ENCODE measurements at regions not wholly inside any gene's neighbourhood (a gene's known extent, or its start where the extent isn't known, plus 50 kb on each side); places are given as distances from the start of the nearest gene placed in this dataset.
"Not testable (repeated sequence)": the region's sequence is repeated elsewhere in the genome, so short reads cannot be mapped to it uniquely, and the experiment has no call there.

DNA sequence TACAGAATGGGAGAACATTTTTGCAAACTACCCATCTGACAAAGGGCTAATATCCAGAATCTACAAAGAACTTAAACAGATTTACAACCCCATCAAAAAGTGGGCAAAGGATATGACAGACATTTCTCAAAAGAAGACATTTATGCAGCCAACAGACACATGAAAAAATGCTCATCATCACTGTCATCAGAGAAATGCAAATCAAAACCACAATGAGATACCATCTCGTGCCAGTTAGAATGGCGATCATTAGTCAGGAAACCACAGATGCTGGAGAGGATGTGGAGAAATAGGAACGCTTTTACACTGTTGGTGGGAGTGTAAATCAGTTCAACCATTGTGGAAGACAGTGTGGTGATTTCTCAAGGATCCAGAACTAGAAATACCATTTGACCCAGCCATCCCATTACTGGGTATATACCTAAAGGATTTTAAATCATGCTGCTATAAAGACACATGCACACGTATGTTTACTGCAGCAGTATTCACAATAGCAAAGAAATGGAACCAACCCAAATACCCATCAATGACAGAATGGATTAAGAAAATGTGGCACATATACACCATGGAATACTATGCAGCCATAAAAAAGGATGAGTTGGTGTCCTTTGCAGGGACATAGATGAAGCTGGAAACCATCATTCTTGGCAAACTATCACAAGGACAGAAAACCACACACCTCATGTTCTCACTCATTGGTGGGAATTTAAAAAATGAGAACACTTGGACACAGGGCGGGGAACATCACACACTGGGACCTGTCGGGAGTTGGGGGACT lies 317.7 kb upstream of the THBS1 start:
- DNase-seq = not testable (repeated sequence)

GRCh38 chr15:39265261-39265660 lies 315.6 kb upstream of the THBS1 start:
- DNase-seq = no peak

DNA sequence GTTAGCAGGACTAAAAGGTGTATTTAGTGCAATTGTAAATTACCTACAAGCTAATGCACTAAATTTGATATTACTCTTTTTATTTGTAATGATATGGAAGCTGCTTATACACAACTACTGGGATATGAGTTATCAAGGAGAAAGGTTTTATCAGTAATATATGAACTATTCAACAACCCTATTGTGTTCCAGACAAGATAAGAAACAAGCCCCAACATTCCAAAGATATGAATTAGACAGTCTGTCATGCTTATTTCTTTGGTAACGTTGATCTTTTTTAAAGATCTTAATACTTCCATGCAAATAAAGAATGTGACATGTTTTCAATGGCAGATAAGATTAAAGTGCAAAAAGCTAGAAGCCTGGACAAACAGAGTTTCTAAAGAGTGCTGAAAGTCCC lies 314.0 kb upstream of the THBS1 start:
- no peak for DNase-seq

- no peak for DNase-seq
Measured at GRCh38 chr15:39267685-39268084, 313.2 kb upstream of the THBS1 start.

- no peak for DNase-seq
Measured at GRCh38 chr15:39269352-39269751, 311.5 kb upstream of the THBS1 start.

DNA sequence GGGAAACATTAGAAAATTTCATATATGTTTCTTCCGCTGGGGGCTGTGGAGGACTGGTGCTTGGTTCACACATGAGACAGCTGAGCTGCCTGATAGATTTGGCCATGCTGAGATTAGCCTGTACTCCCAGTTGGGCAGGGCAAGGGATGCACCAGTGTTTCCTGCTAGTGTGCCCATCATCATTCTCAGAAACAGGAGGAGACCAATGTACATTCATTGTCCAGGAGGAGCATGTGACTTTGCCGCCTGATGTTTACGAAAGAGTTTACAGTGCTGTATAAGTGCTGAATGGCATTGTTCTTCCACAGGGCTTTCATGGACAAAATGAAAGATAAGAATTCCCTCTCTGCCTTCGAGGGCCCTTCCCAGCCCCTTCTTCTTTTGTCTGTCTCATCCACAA lies 311.1 kb upstream of the THBS1 start:
- DNase-seq = no peak

DNA sequence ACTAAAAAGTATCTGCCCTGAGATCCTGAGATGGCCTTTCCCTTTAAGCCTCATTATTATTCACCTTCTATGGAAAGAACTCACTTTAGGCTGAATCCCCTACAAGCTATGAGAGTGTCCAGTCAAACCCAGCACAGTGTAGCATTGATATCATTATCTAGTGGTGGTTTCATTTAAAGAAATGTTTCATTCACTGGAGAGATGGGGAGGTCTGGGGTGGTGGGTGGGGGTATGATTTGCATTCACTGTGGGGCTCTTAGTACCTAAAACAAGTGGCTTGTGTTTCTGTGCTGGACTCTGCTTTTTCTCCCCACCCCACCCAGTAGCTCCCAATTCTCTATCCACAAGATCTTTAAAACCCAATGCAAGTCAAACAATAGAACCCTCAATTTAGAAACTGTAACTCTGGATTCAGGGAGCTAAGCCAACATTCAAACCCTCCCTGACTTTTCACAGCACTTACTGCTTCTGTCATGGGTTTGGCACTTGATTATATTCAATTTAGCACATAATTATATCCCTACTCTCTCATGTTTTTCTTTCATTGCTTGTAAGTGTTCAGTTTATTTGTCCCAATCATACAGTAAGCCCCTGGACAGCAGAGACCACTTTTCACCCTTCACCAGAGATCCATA lies 310.5 kb upstream of the THBS1 start:
- DNase-seq = no peak

- no peak for DNase-seq
Measured at GRCh38 chr15:39270934-39271333, 309.9 kb upstream of the THBS1 start.

DNA sequence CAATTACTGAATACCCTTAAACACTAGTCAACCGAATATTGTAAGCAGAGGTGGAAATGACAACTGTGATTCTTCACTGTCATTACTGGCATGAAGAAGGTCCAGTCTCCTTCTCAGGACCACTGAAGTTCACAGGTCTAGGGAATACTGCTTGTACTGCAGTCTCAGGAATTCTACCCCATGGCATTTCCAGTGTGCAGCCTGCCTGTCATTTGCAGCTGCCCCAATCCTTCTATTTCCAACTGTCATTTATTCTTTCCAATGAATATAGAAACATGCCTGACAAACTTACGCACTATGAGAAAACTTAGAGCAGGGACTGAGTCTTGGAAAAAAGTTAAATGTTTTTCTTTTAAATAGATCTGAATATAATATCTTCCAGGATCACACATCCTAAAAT lies 308.0 kb upstream of the THBS1 start:
- DNase-seq = no peak

DNA sequence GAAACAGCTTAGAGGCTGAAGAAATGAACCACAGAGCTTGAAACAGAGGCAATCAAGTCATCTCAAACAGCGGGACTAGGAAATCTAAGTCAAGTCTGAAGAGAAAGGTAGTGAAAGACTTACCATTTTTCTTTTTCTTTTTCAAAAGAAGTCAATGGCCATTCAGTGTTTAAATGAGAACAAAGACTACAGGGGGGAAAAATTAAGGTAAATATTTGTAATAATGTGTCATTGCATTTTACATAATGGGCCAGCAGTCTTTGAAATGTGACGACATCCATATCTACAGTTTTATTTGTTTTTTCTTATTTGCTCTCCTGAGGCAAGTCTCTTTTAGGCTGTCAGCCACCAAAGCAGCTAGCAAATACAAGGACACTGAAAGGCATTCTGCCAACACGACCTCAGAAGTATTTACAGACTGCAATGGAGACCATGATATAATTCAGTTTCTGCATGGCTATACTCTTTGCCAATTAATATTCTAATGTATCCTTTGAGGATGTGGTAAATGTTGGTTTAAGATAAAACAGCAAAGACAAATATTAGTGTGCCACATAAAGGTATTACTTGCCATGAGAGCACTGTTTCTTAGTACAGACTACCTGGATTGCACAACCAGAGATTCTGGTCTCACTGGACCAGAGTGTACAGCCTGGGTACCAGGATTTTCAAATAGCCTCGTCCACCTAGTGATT lies 307.0 kb upstream of the THBS1 start:
- no peak for DNase-seq

GRCh38 chr15:39275066-39275465 lies 305.8 kb upstream of the THBS1 start:
- no peak for DNase-seq

DNA sequence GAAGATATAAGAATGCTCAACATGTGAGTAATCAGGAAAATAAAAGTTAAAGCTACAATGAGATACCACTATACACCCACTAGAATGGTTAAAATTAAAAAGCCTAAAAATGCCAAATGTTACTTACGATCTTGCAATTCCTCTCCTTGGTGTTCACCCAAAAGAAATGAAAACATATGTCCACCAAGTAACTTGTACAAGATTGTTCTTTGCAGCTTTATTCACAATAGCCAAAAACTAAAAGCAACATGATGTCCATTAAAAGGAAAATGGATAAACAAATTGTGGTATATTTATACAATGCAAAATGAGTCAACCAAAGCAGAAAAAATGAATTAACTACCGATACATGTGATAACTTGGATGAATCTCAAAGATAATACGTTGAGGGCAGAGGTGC lies 301.6 kb upstream of the THBS1 start:
- DNase-seq = no peak

DNA sequence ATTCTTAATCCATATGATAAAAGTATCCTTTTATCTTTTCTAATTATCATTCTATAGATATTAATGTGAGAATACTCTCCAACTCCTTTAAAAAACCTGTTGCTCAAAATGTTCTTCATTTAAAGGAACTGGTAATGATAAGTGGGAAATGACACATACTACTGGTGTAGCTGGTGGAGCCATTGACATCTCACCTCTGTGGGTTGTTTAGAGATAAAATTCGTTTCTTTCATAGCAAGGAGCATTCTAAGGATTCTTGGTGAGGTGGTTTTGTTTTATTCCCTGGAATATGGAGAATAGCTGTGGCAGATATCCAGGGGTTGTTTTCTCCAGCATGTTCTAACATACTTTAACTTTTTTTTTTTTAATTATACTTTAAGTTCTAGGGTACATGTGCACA lies 299.8 kb upstream of the THBS1 start:
- no peak for DNase-seq

DNA sequence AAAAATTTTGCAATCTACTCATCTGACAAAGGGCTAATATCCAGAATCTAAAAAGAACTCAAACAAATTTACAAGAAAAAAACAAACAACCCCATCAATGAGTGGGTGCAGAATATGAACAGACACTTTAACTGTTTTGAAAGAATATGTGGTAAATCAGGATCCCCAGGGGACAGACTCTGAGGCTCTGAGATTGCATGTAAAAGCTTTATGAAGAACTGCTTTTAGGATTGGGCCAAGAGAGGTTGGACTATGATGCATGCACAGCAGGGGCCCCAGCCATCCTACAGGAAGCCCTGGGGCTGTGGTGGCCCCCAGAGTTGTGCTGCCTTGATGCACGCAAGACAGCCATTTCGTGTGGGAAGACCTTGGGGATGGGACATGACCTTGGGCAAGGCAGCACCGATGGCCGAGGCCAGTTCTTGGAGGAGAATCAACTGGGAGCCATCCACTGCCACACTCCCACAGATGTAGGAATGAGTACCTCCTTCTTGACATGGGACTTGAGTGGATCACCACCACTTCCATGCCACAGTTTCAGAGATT lies 298.1 kb upstream of the THBS1 start:
- DNase-seq = no peak

GRCh38 chr15:39283531-39283930 lies 297.3 kb upstream of the THBS1 start:
- no peak for DNase-seq

GRCh38 chr15:39285071-39285470 lies 295.8 kb upstream of the THBS1 start:
- DNase-seq = no peak

DNA sequence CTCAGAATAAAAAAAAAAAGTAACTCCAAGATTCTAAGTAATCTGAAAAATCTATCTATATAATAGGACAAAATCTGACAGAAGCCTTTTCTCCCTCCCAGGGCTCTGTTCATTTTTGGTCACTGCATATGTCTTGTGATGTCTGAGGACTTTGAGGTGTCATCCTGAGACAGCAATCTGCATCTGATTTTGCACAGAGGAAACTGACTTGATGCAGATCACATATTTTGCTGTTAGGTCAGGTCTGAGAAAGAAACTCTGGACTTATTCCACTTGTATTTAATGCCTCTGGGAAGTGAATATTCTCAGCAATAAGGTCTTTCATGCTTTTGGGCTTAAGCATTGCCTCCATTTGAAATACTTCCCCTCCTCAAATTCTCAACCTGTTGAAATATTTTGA lies 295.2 kb upstream of the THBS1 start:
- DNase-seq = no peak

GRCh38 chr15:39286706-39287105 lies 294.2 kb upstream of the THBS1 start:
- no peak for DNase-seq

DNA sequence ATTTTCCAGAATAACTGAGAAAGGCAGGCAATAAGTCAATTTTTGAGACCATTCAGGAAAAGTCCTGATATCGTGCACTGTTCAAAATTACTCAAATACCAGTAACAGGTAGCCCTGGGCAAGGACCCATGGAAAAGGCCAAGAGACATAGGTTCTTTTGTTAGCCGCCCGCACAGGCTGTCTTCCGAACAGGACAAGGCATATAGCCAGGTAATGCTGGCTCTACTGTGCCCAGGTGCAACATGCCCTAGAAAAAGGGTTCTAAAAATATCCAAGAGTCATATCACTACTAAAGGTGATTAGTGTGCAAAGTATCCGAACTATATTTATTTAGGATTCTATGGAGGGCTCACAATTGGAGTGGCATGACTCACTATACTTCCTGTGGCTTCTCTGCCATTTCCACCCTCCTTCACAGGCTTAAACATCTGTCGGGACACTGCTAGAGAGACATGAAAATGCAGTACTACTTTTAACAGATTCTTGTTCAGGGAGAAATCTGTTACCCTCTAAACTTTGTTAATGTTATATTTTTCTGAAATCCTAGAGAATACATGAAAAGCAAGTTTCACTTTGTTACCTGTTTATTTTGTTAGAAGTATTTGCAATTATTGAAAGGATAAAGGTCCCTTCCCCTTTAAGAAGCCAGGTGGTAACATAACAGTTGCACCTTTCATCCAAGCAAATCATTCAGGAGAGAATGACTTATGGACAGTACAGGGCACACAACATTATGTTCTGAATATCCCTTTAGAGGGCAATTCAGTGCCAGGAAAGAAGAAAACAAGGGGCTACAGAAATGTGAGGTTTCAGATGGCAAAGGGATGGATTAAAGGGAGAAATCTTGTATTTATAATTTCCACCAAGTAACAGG lies 293.3 kb upstream of the THBS1 start:
- no peak for DNase-seq

- DNase-seq = no peak
Measured at GRCh38 chr15:39290711-39291435, 290.0 kb upstream of the THBS1 start.

DNA sequence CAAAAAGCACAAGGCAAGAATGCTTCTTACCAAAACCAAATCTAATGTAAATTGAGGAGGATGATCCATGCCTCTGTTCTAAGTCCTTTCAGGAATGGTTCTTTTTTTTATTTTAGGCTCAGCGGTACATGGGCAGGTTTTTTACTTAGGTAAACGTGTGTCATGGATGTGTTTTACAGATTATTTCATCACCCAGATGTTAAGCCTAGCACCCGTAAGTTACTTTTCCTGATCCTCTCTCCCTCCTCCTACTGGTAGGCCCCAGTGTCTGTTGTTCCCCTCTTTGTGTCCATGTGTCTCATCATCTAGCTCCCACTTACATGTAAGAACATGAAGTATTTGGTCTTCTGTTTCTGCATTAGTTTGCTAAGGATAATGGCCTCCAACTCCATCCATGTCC lies 289.2 kb upstream of the THBS1 start:
- DNase-seq = no peak

DNA sequence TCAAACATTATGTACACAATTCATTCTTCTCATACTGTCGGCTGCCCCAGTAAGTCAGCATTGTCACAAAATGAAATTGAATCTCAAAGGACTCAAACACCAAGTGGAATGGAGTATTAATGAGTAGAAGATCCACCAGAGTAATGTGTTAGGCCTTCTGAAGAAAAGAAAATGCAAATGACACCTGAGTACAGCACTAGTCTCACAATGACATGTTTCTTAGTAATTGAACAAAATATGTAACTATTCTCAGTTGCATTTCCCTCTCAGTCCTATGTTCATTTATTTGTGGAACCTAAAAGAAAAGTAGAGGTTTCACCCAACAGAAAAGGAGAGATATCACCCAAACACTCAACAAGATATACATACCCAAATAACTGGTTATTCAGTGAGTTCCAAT lies 283.9 kb upstream of the THBS1 start:
- DNase-seq = no peak
